ENCODE measurements at regions not wholly inside any gene's neighbourhood (a gene's known extent, or its start where the extent isn't known, plus 50 kb on each side); places are given as distances from the start of the nearest gene placed in this dataset.

DNA sequence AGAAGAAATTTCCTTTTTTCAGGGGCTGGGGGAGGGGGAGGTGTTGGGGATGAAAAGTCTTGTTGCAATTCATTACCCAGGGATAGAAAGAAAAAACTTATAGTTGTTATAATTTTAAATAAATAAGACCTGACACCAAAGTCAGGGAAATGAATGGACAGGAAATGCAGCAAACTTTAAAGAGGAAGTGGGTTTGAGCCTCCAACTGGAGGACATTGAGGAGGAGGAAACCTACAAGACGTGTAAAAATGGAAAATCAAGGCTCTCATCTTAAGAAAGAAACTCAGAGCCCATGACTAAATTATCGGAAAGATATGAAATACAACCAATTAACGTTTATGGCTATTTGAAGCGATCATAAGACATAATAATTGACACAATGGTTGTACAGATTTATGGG, 54.4 kb downstream of the NIBAN1 start:
- Mint-ChIP-seq H3K4me3 (no peak overlapping the region), H3K27ac (no peak overlapping the region), H3K4me1 (peaks cover 8% of the 10 kb centered on the region; the same call in 1 of the 3 replicates), H3K27me3 (ENCODE audit: insufficient read depth, low read depth, poor library complexity) (peaks cover 4% of the 10 kb centered on the region), H3K36me3 (ENCODE audit: low read depth) (no peaks in the 10 kb centered on the region), H3K9me3 (no peaks in the 10 kb centered on the region)
- H3K27ac ChIP-seq (ENCODE audit: low read depth) = no peak overlapping the region
- no peaks in the 10 kb centered on the region for H3F3A ChIP-seq (replicated peaks; ENCODE audit: low read depth)
- H3K27me3 ChIP-seq (ENCODE audit: insufficient read depth) = no peaks in the 10 kb centered on the region
- no peaks in the 10 kb centered on the region for H3K36me3 ChIP-seq (ENCODE audit: insufficient read depth)
- TF ChIP-seq STAT1 (IDR thresholded peaks at IDR 0.05; ENCODE audit: unreplicated experiment) (no peak), JUNB (IDR thresholded peaks at IDR 0.05; ENCODE audit: unreplicated experiment) (no peak)
- TF ChIP-seq, protein P1, sequence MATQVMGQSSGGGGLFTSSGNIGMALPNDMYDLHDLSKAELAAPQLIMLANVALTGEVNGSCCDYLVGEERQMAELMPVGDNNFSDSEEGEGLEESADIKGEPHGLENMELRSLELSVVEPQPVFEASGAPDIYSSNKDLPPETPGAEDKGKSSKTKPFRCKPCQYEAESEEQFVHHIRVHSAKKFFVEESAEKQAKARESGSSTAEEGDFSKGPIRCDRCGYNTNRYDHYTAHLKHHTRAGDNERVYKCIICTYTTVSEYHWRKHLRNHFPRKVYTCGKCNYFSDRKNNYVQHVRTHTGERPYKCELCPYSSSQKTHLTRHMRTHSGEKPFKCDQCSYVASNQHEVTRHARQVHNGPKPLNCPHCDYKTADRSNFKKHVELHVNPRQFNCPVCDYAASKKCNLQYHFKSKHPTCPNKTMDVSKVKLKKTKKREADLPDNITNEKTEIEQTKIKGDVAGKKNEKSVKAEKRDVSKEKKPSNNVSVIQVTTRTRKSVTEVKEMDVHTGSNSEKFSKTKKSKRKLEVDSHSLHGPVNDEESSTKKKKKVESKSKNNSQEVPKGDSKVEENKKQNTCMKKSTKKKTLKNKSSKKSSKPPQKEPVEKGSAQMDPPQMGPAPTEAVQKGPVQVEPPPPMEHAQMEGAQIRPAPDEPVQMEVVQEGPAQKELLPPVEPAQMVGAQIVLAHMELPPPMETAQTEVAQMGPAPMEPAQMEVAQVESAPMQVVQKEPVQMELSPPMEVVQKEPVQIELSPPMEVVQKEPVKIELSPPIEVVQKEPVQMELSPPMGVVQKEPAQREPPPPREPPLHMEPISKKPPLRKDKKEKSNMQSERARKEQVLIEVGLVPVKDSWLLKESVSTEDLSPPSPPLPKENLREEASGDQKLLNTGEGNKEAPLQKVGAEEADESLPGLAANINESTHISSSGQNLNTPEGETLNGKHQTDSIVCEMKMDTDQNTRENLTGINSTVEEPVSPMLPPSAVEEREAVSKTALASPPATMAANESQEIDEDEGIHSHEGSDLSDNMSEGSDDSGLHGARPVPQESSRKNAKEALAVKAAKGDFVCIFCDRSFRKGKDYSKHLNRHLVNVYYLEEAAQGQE (IDR thresholded peaks at IDR 0.05; ENCODE audit: unreplicated experiment) = no peak
- no peaks in the 10 kb centered on the region for H3K4me1 ChIP-seq (ENCODE audit: insufficient read depth)
- H2AFZ ChIP-seq = no peak overlapping the region
- no peak for DNase-seq (ENCODE audit: low spot score)
- no peak overlapping the region for H3K4me3 ChIP-seq
- no peaks in the 10 kb centered on the region for H3K9me2 ChIP-seq (ENCODE audit: insufficient read depth)
- no peak for ATAC-seq
- no peaks in the 10 kb centered on the region for H3K79me2 ChIP-seq (replicated peaks; ENCODE audit: insufficient read depth)
- H4K20me1 ChIP-seq (replicated peaks; ENCODE audit: insufficient read depth) = no peaks in the 10 kb centered on the region
- H3K4me2 ChIP-seq = no peak overlapping the region

- Histone ChIP-seq H3K79me2 (replicated peaks; ENCODE audit: insufficient read depth) (no peaks in the 10 kb centered on the region), H2AFZ (no peak overlapping the region), H3K4me1 (ENCODE audit: insufficient read depth) (no peaks in the 10 kb centered on the region), H3K4me3 (no peak overlapping the region), H3K9me2 (ENCODE audit: insufficient read depth) (no peaks in the 10 kb centered on the region), H3K4me2 (no peak overlapping the region), H4K20me1 (replicated peaks; ENCODE audit: insufficient read depth) (no peaks in the 10 kb centered on the region), H3F3A (replicated peaks; ENCODE audit: low read depth) (no peaks in the 10 kb centered on the region), H3K36me3 (ENCODE audit: insufficient read depth) (no peaks in the 10 kb centered on the region), H3K27me3 (ENCODE audit: insufficient read depth) (no peaks in the 10 kb centered on the region), H3K27ac (ENCODE audit: low read depth) (no peak overlapping the region)
- Mint-ChIP-seq H3K27ac (no peak overlapping the region), H3K36me3 (ENCODE audit: low read depth) (no peaks in the 10 kb centered on the region), H3K4me3 (no peak overlapping the region), H3K9me3 (no peaks in the 10 kb centered on the region), H3K4me1 (peaks cover 8% of the 10 kb centered on the region; the same call in 1 of the 3 replicates), H3K27me3 (ENCODE audit: insufficient read depth, low read depth, poor library complexity) (peaks cover 4% of the 10 kb centered on the region)
- ATAC-seq (no peak), DNase-seq (ENCODE audit: low spot score) (no peak)
- TF ChIP-seq EZH2phosphoT487 (IDR thresholded peaks at IDR 0.05; ENCODE audit: unreplicated experiment) (no peak), ZNF114 (CRISPR knock-in tag; IDR thresholded peaks at IDR 0.05) (no peak), ZNF331 (CRISPR knock-in tag; IDR thresholded peaks at IDR 0.05; ENCODE audit: low read depth) (no peak), NANOG (IDR thresholded peaks at IDR 0.05; ENCODE audit: borderline replicate concordance) (no peak), POLR2AphosphoS5 (IDR thresholded peaks at IDR 0.05; ENCODE audit: low read depth) (no peak), EZH2 (IDR thresholded peaks at IDR 0.05; ENCODE audit: low read depth, unreplicated experiment) (no peak)
- TF ChIP-seq, protein P1 (IDR thresholded peaks at IDR 0.05; ENCODE audit: unreplicated experiment) = no peak
These were observed 58.7 kb downstream of the NIBAN1 start for GRCh38 chr1:184915463-184916090.
